Tongue (tissue), 1 donor: ENCODE measurements at regions not wholly inside any gene's neighbourhood (a gene's known extent, or its start where the extent isn't known, plus 50 kb on each side); places are given as distances from the start of the nearest gene placed in this dataset.
"Not testable (repeated sequence)": the region's sequence is repeated elsewhere in the genome, so short reads cannot be mapped to it uniquely, and the experiment has no call there.

Source experiments
- DNase-seq: peaks from one replicate; pipeline ENCODE4 v3.0.0-alpha.2; 2015

GRCh38 chr15:59783774-59784520 is 94.8 kb upstream of the BNIP2 start:
- not testable (repeated sequence) for DNase-seq

- no peak for DNase-seq
These were observed 90.0 kb upstream of the BNIP2 start for GRCh38 chr15:59779110-59779509.

- DNase-seq = no peak
These were observed 75.7 kb upstream of the BNIP2 start for GRCh38 chr15:59764775-59765174.

GRCh38 chr15:59762558-59762957 is 73.4 kb upstream of the BNIP2 start:
- no peak for DNase-seq

GRCh38 chr15:59760256-59760655 is 71.1 kb upstream of the BNIP2 start:
- DNase-seq = not testable (repeated sequence)

GRCh38 chr15:59751552-59752413 is 62.7 kb upstream of the BNIP2 start:
- DNase-seq = no peak

GRCh38 chr15:59746777-59747176 is 57.7 kb upstream of the BNIP2 start:
- DNase-seq = no peak

GRCh38 chr15:59741274-59741906 is 52.3 kb upstream of the BNIP2 start:
- DNase-seq = peak; percentile 26

- no peak for DNase-seq
These were observed 50.6 kb upstream of the BNIP2 start for GRCh38 chr15:59739557-59740186.
